ENCODE measurements at regions not wholly inside any gene's neighbourhood (a gene's known extent, or its start where the extent isn't known, plus 50 kb on each side); places are given as distances from the start of the nearest gene placed in this dataset.
"Not testable (repeated sequence)": the region's sequence is repeated elsewhere in the genome, so short reads cannot be mapped to it uniquely, and the experiment has no call there.

DNA sequence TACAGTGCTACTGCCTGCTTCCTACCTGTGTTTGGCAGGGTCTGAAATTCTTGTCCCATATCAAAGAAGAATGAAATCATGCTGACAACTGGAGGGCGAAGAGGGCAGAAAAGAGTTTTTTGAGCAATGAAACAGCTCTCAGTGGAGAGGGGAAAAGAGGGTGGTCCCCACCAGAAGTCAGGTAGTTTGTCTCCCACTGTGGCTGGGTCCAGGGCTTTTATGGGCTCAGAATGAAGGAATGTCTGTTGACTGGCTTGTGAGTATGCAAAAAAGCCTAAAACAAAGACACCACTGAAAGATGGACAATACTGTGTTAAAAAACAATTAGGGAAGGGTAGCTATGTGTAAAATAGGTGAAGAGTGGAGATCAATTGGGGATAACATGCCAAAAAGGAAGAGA is 115.0 kb downstream of the ADAM29 start:
- FAIRE-seq (no peak), DNase-seq (ENCODE audit: insufficient read length, low spot score) (no peak)

DNA sequence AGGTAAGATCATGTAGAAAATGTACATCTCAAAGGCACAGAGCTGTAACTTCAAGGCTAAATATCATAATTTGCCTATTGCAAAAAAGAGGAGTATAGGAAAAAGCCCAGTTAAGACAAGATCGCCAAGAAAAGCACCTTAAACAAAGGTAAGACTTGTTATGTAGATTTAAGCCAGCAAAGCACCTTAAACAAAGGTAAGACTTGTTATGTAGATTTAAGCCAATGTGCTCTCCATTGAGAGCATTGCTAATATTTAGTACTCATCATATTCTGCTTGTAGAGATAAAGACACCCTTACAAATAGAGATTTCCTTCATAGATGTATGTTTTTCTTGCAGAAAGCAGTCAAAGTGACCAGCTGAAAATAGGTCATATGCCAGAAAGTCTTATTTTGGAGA is 115.8 kb downstream of the ADAM29 start:
- FAIRE-seq = no peak
- DNase-seq (ENCODE audit: insufficient read length, low spot score) = no peak

DNA sequence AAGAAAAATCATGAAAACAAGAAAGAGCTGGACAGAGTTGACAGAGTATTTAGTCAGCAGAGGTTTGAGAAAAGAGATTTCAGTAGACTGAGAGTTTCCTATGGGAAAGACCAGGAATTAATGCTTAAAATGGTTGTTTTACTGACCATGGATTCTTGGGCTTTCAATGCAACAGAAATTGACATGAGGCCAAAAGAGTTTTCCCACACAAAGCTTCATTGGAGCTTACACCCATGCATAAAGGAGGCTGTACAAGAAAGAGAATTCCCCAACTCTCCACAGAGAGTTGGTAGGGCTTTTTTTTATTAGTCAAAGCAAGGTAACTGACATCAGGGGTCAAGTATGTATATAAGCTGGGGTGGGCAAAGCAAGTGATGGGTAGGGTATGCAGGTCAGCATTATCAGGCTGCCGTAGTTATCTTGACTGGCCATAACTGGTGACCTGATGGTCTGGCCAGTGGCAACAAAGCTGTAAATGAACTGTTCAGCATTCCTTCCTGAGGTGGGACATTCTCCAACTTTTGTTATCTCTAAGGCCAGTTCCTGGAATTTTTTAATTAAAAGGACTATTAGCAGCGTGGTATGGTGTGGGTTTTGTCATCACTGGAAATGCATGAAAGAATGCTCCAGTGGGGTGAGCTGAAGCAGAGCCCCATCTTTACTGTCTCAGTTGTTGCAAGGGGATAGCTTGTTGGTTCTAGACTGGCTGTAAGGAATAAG is 117.0 kb downstream of the ADAM29 start:
- DNase-seq (ENCODE audit: insufficient read length, low spot score) (no peak), FAIRE-seq (no peak)

DNA sequence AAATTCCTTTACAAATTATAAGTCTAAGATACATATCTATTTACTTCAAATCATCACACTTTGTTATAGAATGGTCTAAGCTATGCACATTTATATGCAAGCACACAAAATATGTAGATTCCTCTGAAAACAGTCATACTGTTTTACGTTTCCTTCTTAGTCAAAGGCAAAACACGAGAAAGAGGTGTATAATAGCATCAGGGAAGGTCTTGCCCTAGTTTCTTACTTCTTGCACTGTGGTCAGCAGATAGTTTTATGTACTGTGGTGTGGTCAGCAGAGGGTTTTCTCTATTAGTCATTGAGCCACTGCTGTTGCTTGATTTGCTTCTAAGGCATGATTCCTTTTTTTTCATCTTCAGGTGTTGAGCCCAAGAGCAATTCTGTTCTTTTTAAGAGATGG is 117.7 kb downstream of the ADAM29 start:
- FAIRE-seq (no peak), DNase-seq (ENCODE audit: insufficient read length, low spot score) (no peak)

DNA sequence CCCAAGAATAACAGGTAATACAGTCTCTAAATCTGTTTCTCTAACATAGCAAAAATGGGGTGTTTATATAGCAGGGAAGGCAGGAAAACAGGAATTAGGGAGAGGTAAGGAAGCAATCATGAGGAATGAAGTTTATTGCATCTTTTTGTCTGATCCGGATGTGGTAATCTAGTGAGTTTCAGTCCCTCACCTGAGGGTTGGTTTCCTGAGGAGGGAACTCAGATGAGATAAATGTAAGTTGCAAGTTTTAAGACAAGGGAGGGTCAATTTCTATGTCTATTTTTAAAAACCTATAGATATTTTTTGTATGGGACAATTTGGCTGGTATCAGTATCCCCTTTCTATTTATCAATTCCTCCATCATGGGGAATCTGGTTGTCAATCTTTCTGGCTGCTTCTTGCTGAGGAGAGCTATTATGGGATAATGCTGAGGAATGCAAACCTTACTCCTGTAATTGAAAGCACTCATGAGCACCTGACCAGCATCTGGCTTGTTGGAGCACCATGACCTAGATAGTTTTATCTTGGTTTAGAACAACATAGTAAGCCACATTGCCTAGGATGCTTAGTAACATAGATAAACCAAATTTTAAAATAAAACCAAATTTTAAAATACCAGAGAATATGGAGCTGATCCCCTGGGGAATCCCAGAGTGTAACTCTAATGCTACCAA is 130.1 kb downstream of the ADAM29 start:
- no peak for FAIRE-seq
- no peak for DNase-seq (ENCODE audit: insufficient read length, low spot score)

DNA sequence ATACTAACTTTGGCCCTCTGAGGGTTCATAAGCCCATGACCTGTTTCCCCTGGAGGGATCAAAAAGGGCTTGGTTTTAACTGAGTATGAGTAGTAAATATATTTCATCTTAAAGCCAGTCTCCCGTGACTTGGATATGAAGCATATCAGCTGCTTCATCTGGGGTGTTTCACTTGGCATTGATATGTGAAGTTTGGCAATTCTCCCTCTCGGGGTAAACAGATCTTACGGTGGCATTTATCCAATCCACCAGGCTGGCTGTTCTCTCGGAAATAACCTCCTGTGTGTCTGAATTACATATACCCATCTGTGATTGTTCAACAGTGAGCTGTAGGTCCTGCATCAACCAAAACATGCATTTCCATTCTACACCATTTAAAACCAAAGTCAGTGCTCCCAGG is 130.7 kb downstream of the ADAM29 start:
- DNase-seq (ENCODE audit: insufficient read length, low spot score) = no peak
- FAIRE-seq = no peak

DNA sequence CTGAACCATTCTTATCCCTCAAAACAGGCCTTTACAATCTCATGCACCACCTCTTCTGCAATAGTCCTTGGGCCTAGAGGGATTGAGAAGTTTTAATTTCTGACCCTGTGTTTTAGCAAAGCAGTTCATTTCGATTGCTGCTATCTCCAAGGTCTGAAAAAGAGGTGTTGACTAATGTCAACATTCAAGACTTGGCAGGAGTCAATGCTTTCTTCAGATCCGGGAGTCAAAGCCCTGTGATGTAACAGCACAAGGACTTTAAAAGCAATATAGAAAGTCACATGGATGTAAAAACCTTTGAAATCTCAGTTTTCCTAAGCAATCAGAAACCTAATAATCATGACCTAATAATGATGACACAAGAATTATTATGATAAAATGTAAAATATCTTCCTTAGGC is 133.8 kb downstream of the ADAM29 start:
- FAIRE-seq = no peak

DNA sequence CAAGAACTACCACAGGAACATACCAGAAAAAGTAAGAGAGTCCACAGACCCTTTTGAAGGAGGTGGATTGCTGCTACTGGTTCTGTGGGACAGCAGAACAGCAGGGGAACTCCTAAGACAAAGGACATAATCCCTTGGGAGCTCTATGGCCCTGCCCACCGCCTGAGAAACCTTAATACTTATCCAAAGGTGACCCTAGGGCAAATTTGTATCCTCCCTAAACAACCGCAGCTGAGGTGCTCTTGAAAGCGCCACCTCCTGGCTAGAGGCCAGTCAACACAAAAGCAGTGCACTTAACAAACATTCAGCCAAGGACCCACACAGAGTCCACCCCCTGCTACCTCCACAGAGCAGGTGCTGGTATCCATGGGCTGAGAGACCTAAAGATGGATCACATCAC is 136.8 kb downstream of the ADAM29 start:
- DNase-seq (ENCODE audit: insufficient read length, low spot score) = no peak

More for the DNA sequence above, 133.8 kb downstream of the ADAM29 start:
- no peak for DNase-seq (ENCODE audit: insufficient read length, low spot score)

DNA sequence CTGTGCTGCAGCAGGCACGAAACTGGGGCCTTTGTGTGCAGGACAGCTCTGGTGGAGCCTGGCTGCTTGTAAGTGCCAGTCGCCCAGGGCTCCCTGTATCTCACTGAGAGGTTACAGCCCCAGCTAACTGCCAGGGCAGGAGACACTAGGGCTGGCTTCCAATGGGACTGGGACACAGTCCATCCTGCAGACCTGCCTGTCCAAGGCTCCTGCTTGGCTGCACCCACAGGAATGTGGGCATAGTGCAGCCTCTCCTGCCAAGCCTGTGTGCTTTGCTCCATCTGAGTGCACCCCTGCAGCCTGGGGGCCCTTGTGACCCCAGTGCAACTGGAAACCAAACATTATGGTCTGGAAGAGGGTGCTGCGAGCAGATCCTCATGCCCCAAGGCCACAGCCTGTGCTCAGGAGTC is 144.0 kb downstream of the ADAM29 start:
- no peak for DNase-seq (ENCODE audit: insufficient read length, low spot score)
- no peak for FAIRE-seq

More for the DNA sequence above, 136.8 kb downstream of the ADAM29 start:
- FAIRE-seq = no peak

DNA sequence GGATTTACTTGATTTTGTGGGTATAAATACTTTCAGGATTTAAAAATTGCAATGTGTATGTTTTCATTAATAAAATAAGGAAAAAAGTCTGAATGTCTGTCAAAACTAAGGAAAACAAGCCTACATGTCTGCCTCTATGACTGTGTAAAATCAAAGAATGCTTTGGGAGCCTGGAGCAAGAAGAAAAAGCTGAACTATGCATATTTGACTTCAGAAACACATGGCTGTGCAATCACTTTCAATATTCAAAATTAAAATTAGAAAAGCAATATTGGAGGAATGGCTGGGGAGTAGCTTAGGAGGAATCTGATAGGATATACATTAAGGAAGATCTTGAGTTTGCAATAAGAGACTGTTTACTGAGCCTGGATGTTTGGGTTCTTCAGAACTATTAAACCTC is 147.1 kb downstream of the ADAM29 start:
- DNase-seq (ENCODE audit: insufficient read length, low spot score) (no peak), FAIRE-seq (no peak)

DNA sequence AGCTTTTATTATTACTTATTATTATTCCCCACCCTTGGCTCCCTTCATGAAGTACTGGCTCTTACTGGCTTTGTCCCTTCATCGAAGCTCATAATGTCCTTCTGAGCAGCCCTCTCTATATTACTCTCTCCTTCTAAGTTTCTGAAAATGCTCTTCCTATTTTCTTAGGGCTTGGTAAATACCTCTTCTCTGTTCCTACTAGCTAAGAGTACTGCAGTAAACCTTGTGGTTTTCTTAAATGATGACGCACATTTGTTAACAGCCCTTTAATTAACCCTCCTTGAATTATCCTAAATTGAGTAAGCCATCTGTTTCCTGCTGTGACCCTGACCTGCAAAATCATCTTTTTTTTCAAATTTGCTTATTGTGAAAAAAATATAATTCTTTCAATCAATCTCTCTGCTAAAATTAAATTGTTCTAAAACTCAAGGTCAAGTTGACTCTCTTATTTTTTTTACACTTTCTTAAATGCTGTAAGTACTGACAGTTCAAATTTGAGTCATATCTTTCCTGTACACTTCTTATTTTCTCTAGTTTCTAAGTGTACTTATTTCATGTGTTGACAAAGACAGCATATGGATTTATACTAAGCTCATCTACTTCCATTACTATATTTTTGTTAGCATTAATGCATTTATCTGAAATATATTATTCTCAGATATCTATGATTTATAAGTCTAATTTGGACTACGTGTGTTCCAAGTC is 148.9 kb downstream of the ADAM29 start:
- DNase-seq (ENCODE audit: insufficient read length, low spot score) = no peak
- FAIRE-seq = no peak

DNA sequence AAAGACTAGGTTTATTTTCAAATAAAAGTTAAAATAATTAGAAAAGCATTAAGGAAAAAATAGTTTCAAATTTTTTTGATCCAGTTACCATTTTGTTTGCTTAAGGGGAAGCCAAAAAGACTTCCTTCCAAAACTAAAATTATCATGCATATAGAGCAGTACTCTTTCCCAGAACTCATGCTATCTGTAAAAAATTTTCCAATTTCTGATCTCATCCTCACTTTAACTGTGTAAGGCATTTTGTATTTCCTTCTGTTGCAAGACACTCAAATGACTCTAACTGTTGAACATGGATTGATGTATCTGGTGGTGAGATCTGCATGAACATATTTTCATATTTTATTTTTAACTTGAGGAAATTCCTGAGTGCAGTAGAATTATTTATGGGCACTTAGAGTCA is 150.1 kb downstream of the ADAM29 start:
- DNase-seq (ENCODE audit: insufficient read length, low spot score) (no peak), FAIRE-seq (no peak)

DNA sequence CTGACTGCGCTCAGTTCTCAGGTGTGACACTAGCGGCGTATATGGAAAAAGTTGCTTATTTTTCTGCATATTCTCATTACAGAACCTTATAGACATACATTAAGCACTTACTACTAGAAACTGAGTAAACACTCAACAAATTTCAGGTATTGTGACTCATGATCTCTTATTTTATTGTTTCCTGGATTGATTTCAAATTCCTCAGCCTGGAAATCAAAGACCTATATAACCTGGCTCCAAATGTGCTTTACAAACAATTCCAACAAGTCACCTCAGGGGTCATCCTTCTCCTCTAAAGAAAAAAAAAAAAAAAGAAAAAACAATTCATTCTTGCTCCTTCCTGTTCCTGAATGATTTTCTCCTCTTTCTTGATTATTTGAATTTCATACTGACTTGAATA is 152.3 kb downstream of the ADAM29 start:
- DNase-seq (ENCODE audit: insufficient read length, low spot score) = no peak
- no peak for FAIRE-seq

DNA sequence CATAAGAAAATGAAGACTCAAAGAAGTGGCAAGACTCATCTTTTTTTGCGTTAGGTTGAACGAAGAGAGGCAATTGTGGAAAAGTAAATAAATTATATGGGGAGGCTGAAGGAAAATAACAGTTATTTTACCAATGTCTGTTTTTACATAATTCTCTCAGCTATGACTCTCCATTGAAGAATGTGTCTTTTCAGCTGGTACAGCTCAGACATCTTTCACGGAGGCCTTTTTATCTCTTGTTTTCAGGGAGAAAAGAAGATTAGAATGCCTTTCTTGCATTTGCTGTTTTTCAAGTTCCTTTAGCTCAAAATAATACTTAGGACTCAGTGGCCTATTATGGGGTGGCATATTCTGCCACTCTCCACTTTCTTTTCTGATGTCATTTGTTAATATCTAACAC is 153.0 kb downstream of the ADAM29 start:
- no peak for FAIRE-seq
- no peak for DNase-seq (ENCODE audit: insufficient read length, low spot score)

DNA sequence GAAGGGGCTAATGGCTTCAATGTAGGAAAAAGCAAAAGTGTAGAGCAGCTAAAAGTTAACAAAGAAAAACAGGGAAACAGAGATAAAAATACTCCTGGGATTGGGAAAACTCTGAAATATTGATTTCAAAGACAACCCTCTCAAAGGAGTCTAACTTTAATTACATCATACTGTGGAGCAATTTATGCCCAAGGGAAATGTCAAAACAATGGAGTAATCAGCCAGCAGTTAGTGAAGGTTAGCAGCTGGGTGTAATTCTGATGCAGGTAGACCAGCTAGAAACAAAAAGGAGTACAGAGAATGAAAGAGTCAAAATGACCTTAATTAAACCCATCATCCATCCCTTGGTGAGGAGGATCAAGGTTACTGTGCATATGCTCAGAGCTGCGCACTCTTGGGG is 169.0 kb downstream of the ADAM29 start:
- FAIRE-seq (no peak), DNase-seq (ENCODE audit: insufficient read length, low spot score) (no peak)

DNA sequence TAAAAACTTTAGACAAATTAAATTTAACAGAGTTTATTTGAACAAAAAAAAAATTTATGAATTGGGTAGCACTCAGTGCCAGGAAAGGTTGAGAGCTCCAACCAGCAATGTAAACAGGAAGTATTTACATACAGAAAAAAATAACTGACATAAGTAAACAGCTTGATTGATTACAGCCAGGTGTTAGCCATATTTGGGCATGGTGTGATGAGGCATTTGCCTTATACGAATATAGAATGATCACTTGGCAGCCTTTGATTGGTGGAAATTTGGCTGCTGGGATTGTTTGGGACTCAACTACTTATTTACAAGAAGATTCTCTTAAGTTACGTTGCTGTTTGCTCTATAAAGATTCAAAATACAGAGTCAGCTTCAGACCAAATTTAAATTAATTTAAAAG is 172.0 kb downstream of the ADAM29 start:
- FAIRE-seq (no peak), DNase-seq (ENCODE audit: insufficient read length, low spot score) (no peak)

DNA sequence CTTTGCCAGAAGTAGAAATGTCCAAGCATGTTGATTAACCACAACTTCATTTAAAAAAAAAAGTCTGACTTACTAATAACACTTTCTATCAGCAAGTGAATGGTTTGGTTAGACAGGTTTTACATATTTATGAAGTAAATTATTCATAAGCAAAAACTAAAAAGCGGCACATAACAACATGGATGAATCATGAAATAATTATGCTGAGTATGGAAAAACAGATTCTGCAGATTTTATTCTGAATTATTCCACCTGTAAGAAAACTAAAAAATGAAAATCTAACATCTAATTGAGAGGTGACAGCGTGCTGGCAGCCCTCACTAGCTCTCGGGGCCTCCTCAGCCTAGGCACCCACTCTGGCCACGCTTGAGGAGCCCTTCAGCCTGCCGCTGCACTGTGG is 173.5 kb downstream of the ADAM29 start:
- FAIRE-seq (no peak), DNase-seq (ENCODE audit: insufficient read length, low spot score) (no peak)

DNA sequence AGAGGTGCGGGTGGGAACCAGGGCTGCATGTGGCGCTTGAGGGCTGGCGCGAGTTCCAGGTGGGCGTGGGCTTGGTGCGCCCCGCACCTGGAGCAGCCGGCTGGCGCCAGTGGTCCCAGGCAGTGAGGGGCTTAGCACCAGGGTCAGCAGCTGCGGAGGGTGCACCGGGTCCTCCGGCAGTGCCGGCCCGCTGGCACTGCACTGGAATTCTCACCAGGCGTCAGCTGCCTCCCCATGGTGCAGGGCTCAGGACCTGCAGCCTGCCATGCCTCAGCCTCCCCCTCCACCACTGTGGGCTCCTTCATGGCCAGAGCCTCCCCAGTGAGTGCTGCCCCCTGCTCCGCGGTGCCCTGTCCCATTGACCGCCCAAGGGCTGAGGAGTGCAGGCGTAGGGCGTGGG is 174.0 kb downstream of the ADAM29 start:
- no peak for FAIRE-seq
- DNase-seq (ENCODE audit: insufficient read length, low spot score) = no peak

DNA sequence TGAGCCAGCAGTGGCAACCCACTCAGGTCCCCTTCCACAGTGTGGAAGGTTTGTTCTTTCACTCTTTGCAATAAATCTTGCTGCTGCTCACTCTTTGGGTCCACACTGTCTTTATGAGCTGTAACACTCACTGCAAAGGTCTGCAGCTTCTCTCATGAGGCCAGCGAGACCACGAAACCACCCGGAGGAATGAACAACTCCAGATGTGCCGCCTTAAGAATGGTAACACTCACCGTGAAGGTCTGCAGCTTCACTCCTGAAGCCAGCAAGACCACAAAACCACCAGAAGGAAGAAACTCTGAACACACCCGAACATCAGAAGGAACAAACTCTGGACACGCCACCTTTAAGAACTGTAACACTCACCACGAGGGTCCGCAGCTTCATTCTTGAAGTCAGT is 174.9 kb downstream of the ADAM29 start:
- DNase-seq (ENCODE audit: insufficient read length, low spot score); FAIRE-seq: not testable (repeated sequence)

DNA sequence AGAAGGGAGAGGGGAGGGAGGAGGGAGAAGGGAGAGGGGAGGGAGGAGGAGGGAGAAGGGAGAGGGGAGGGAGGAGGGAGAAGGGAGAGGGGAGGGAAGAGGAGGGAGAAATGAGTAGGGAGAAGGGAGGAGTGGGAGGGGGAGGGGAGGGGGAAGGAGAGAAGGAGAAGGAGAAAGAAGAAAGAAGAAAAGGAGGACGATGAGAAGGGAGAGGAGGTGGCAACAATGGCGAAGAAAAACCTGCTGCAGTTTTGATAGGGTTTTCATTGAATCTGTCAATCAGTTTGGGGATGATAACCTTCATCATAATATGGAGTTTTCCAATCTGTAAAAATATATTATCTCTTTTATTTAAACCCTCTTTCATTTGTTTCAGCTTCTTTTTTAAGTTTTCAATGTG is 185.2 kb downstream of the ADAM29 start:
- FAIRE-seq = no peak
- DNase-seq (ENCODE audit: insufficient read length, low spot score) = no peak

DNA sequence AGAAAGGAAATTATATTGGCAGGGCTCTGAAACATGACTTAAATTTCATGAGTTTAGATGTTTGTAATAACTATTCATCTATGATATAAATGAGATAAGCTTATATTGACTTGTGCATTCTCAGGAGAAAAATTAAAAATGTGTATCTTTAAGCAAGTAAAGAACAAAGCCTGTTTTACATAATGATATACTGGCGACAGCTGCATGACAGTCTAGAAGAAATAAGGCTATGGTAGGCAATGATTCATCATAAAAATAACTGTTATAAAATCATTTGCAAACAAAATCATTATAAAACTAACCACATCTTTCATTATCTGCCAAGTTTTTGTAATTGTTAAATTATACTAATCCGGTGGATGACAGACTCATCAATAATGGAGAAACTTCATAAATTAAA is 188.1 kb downstream of the ADAM29 start:
- DNase-seq (ENCODE audit: insufficient read length, low spot score) = no peak
- FAIRE-seq = no peak

DNA sequence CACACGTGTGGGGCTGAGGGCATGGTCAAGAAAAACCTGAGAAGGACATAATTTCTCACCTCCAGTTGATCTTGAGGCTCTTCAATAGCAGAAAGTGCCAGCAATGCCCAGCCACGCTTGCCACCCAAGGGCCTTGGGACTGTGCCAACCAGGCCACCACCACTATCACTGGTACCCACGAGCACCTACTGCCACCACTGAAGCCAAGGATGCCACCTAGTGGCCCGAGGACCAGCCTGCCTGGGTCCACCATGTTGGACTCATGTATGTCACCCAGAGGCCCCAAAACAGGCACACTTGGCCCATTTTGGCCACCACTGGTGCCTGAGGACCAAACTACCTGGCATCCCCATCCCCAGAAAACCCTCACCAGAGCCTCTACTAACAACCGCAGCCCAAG is 191.8 kb downstream of the ADAM29 start:
- FAIRE-seq (no peak), DNase-seq (ENCODE audit: insufficient read length, low spot score) (no peak)

Data from GM19239 (cell line).